HepG2 (cell line): ENCODE measurements at regions not wholly inside any gene's neighbourhood (a gene's known extent, or its start where the extent isn't known, plus 50 kb on each side); places are given as distances from the start of the nearest gene placed in this dataset.

Source experiments
- BRCA1 ChIP-seq: sonication (generic); formaldehyde crosslinking; IDR thresholded peaks from 2 replicates; pipeline ENCODE4 v1.4.0; 2020; ENCODE audit warnings: missing genetic modification reagents
- KLF12 ChIP-seq: sonication (generic); formaldehyde crosslinking; IDR thresholded peaks from 2 replicates; pipeline ENCODE4 v1.4.0; 2020; ENCODE audit warnings: missing genetic modification reagents, borderline replicate concordance
- SMARCC2 ChIP-seq: fragments of 450-650 bp; IDR thresholded peaks from 2 replicates; pipeline ENCODE4 v1.6.1; 2017; ENCODE audit warnings: antibody characterized with exemption, mild to moderate bottlenecking
- TF ChIP-seq, protein P1 (sequence below): sonication (generic); formaldehyde crosslinking; IDR thresholded peaks from 2 replicates; pipeline ENCODE4 v1.8.0; 2022; ENCODE audit warnings: mild to moderate bottlenecking, missing genetic modification reagents, borderline replicate concordance
- TF ChIP-seq, protein P2 (sequence below): sonication (generic); formaldehyde crosslinking; IDR thresholded peaks from 2 replicates; pipeline ENCODE4 v1.5.0; 2020; ENCODE audit warnings: mild to moderate bottlenecking, missing genetic modification reagents, moderate library complexity
- TF ChIP-seq, protein P3 (sequence below): sonication (generic); formaldehyde crosslinking; conservative IDR thresholded peaks from 2 replicates; pipeline ENCODE4 v1.8.1; 2023; ENCODE audit warnings: missing genetic modification reagents

DNA sequence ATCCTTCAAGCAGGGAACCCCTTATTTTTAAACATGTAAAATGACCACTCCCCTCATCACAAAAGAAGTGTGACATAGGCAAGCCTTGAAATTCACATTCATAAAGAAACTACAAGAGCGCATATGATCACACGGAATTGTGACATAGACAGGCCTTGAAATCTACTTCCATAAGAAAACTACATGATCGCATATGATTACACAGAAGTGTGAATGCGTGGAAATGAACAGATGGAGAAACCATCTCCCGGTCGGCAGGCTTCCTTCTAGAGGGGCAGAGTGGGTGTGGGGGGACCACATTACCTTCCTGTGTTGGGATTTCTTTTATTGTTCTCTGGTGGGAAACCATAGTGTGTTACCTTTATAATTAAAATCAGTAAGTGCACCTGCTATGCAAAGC, 285.1 kb upstream of the ADARB2 start:
- TF ChIP-seq, protein P1, sequence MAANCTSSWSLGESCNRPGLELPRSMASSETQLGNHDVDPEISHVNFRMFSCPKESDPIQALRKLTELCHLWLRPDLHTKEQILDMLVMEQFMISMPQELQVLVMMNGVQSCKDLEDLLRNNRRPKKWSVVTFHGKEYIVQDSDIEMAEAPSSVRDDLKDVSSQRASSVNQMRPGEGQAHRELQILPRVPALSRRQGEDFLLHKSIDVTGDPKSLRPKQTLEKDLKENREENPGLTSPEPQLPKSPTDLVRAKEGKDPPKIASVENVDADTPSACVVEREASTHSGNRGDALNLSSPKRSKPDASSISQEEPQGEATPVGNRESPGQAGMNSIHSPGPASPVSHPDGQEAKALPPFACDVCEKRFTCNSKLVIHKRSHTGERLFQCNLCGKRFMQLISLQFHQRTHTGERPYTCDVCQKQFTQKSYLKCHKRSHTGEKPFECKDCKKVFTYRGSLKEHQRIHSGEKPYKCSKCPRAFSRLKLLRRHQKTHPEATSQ (CRISPR knock-in tag), result no peak
- TF ChIP-seq KLF12, result no peak
- no peak for TF ChIP-seq SMARCC2
- TF ChIP-seq BRCA1 (CRISPR knock-in tag), result no peak
- TF ChIP-seq, protein P2, sequence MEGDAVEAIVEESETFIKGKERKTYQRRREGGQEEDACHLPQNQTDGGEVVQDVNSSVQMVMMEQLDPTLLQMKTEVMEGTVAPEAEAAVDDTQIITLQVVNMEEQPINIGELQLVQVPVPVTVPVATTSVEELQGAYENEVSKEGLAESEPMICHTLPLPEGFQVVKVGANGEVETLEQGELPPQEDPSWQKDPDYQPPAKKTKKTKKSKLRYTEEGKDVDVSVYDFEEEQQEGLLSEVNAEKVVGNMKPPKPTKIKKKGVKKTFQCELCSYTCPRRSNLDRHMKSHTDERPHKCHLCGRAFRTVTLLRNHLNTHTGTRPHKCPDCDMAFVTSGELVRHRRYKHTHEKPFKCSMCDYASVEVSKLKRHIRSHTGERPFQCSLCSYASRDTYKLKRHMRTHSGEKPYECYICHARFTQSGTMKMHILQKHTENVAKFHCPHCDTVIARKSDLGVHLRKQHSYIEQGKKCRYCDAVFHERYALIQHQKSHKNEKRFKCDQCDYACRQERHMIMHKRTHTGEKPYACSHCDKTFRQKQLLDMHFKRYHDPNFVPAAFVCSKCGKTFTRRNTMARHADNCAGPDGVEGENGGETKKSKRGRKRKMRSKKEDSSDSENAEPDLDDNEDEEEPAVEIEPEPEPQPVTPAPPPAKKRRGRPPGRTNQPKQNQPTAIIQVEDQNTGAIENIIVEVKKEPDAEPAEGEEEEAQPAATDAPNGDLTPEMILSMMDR (CRISPR knock-in tag), result no peak
- TF ChIP-seq, protein P3, sequence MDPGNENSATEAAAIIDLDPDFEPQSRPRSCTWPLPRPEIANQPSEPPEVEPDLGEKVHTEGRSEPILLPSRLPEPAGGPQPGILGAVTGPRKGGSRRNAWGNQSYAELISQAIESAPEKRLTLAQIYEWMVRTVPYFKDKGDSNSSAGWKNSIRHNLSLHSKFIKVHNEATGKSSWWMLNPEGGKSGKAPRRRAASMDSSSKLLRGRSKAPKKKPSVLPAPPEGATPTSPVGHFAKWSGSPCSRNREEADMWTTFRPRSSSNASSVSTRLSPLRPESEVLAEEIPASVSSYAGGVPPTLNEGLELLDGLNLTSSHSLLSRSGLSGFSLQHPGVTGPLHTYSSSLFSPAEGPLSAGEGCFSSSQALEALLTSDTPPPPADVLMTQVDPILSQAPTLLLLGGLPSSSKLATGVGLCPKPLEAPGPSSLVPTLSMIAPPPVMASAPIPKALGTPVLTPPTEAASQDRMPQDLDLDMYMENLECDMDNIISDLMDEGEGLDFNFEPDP (CRISPR knock-in tag), result no peak
